ENCODE measurements at regions not wholly inside any gene's neighbourhood (a gene's known extent, or its start where the extent isn't known, plus 50 kb on each side); places are given as distances from the start of the nearest gene placed in this dataset.
"Not testable (repeated sequence)": the region's sequence is repeated elsewhere in the genome, so short reads cannot be mapped to it uniquely, and the experiment has no call there.

DNA sequence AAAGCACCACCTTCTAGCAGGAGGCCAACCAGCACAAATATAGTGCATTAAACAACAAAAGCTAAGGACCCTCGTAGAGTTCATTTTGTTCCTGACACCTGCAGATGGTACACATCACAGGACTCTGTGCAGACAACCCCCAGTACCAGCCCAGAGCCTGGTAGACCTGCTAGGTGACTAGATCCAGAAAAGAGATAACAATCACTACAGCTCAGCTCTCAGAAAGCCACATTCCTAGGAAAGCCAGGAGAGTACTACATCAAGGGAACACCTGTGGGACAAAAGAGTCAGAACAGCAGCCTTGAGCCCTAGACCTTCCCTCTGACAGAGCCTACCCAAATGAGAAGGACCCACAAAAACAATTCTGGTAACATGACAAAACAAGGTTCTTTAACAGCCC is 344.7 kb upstream of the PTBP2 start:
- no peak for DNase-seq

GRCh38 chr1:96384611-96385010 is 337.0 kb upstream of the PTBP2 start:
- no peak for DNase-seq

- DNase-seq = no peak
Observed at GRCh38 chr1:96387785-96388184, 333.8 kb upstream of the PTBP2 start.

GRCh38 chr1:96388421-96389310 is 332.9 kb upstream of the PTBP2 start:
- no peak for DNase-seq

GRCh38 chr1:96400089-96400488 is 321.5 kb upstream of the PTBP2 start:
- no peak for DNase-seq

GRCh38 chr1:96409087-96409486 is 312.5 kb upstream of the PTBP2 start:
- no peak for DNase-seq

- DNase-seq = no peak
Observed at GRCh38 chr1:96409689-96410088, 311.9 kb upstream of the PTBP2 start.

DNA sequence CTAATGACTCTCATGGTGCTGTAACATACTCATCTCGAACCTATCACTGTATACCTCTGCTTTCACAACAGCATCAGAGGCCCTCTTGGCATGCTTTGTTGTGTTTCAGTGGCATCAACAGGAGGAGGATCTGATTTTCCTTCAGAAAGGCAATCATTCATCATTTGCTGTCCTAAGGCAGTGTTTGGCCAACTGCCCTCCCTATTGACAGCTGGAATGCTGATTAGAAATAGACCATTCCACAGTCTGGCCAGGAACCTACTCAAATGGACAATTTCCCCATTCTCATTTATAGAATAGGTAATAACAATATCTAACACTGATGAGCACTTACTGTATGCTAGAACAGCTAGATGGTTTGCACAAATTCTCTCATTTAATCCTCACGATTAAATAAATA is 310.6 kb upstream of the PTBP2 start:
- DNase-seq = no peak

DNA sequence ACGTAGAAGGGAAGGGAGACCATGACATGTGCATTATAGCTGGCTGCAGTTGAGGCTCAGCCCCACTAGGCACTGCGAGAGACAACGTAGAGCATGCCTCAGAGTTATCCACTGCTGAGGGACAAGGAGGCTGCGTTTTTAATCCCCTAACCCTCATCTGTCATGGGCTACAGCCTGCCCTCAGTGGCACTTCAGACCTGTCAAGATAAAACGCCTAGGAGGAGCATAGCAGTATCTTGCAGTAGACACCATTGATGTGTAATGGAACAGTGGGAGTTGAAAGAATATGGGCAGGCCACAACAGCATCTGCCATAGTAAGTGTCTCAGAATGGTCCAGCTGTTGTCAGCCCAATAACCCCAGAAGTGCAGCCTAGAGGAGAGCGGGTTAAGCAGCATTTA is 307.0 kb upstream of the PTBP2 start:
- DNase-seq = no peak

GRCh38 chr1:96416111-96416595 is 305.4 kb upstream of the PTBP2 start:
- no peak for DNase-seq

- no peak for DNase-seq
Observed at GRCh38 chr1:96416701-96417444, 304.7 kb upstream of the PTBP2 start.

- no peak for DNase-seq
Observed at GRCh38 chr1:96418969-96419368, 302.6 kb upstream of the PTBP2 start.

- no peak for DNase-seq
Observed at GRCh38 chr1:96424877-96425276, 296.7 kb upstream of the PTBP2 start.

- DNase-seq = no peak
Observed at GRCh38 chr1:96425382-96426129, 296.0 kb upstream of the PTBP2 start.

DNA sequence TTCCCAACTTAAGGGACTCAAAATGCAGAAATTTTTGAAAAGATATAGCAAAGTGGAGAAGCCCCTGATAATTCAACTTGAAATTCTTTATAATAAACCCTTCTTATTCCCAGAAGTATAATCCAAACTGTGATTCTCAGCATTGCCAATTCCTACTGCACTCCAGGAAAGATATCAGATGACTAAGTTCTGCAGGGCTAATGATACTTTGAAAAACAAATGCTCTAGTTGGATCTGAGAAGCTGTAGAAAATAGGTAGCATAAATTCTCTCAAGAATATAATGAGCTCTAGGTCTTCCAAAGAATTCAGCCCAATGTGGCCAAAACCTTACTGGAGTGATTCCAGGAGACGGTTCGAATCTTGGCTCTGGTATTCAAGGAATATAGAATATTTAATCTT is 294.0 kb upstream of the PTBP2 start:
- no peak for DNase-seq

DNA sequence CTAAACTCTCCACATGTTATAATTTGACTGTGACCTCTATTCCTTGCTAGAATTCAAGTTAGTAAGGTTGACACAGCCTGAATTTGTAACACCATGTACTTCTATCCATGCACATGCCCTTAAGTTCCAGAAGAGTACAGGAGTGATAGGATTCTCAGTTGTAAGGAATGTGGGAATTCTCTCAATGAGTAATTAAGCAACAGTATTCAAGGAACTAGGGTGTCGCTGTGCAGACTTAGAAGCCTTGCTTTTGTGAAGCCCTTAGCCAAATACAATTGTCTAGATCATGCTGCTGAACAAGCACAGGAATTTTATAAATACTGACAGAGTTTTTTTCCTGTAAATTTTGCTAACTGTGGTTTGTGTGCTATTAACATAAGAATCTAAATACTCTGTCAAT is 276.3 kb upstream of the PTBP2 start:
- DNase-seq = no peak

- DNase-seq = no peak
Observed at GRCh38 chr1:96464066-96464465, 257.5 kb upstream of the PTBP2 start.

GRCh38 chr1:96464522-96464921 is 257.1 kb upstream of the PTBP2 start:
- DNase-seq = no peak

DNA sequence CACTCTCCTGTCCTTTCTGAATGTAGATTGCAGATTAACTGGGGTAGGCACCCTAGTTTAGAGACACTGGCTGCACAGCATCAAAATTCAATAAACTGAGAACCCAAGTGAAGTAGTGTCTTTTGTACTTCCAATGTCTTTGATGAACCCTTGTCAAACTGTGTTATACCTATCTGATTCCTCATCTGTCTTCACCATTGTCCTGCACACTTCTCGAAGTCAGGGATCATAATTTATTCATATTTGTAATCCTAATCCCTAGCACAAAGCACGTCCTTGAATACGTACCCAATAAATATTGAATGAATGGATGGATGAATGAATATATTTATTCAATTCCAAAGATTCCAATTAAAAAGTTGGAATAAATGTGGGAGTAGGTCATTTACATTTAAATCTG is 256.6 kb upstream of the PTBP2 start:
- no peak for DNase-seq

GRCh38 chr1:96465441-96465840 is 256.1 kb upstream of the PTBP2 start:
- no peak for DNase-seq

DNA sequence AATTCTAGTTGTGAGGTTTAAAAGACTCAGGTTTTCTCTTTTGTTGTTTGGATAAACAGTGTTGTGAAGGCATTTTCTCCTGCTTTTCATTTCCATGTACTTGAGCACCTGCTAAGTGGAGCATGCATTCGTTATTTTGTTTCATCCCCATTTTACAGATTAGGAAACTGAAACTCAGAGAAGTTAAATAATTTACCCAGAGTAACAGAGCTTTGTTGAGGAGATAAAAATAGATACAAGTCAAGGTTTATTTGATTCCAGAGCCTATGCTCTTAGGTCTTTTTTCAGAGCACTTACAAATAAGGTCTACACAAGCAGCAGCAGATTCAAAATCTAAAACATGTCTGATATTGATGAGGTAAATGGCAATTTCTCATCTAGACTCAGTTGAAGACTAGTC is 254.7 kb upstream of the PTBP2 start:
- no peak for DNase-seq

GRCh38 chr1:96469726-96470125 is 251.9 kb upstream of the PTBP2 start:
- DNase-seq = not testable (repeated sequence)

- DNase-seq = no peak
Observed at GRCh38 chr1:96472471-96472870, 249.1 kb upstream of the PTBP2 start.

Data from T-helper 1 cell (primary cell).